ENCODE measurements at regions not wholly inside any gene's neighbourhood (a gene's known extent, or its start where the extent isn't known, plus 50 kb on each side); places are given as distances from the start of the nearest gene placed in this dataset.

- TF ChIP-seq CTCF (conservative IDR thresholded peaks at IDR 0.05) (no peak), ZFX (IDR thresholded peaks at IDR 0.05) (no peak)
These were observed 616.1 kb upstream of the ADAMTS5 start for GRCh38 chr21:27582948-27583430.
